ENCODE measurements at regions not wholly inside any gene's neighbourhood (a gene's known extent, or its start where the extent isn't known, plus 50 kb on each side); places are given as distances from the start of the nearest gene placed in this dataset.

GRCh38 chr5:51652980-51653379 lies 269.7 kb downstream of the ISL1 start:
- TF ChIP-seq POLR2A (IDR thresholded peaks at IDR 0.05): no peak
- TF ChIP-seq, protein P1, sequence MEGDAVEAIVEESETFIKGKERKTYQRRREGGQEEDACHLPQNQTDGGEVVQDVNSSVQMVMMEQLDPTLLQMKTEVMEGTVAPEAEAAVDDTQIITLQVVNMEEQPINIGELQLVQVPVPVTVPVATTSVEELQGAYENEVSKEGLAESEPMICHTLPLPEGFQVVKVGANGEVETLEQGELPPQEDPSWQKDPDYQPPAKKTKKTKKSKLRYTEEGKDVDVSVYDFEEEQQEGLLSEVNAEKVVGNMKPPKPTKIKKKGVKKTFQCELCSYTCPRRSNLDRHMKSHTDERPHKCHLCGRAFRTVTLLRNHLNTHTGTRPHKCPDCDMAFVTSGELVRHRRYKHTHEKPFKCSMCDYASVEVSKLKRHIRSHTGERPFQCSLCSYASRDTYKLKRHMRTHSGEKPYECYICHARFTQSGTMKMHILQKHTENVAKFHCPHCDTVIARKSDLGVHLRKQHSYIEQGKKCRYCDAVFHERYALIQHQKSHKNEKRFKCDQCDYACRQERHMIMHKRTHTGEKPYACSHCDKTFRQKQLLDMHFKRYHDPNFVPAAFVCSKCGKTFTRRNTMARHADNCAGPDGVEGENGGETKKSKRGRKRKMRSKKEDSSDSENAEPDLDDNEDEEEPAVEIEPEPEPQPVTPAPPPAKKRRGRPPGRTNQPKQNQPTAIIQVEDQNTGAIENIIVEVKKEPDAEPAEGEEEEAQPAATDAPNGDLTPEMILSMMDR (IDR thresholded peaks at IDR 0.05): no peak
